IPS-NIHi7 (cell line): ENCODE measurements at regions not wholly inside any gene's neighbourhood (a gene's known extent, or its start where the extent isn't known, plus 50 kb on each side); places are given as distances from the start of the nearest gene placed in this dataset.

Experiments used
- DNase-seq: peaks from one replicate; pipeline ENCODE4 v3.0.0; 2012; ENCODE audit warnings: mixed read lengths; ENCODE audit errors: extremely low spot score

DNA sequence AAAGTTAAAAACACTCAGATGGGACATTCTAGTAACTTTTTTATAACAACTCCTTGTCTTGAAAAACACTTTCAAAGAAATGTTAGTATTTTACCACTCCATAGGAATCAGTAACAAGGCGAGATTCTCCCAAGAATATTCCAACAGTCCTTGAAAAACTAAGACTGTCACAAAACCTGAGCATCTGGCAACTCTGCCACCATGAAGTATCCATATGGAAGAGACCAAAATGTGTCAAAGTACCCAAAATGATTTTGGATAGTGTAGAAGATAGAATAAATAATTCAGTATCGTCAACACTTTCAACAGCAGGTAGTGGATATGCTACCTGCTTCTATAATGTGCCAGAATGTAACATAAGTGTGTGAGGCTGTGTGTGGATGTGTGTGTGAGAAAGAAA, 361.8 kb downstream of the ZEB2 start:
- no peak for DNase-seq

DNA sequence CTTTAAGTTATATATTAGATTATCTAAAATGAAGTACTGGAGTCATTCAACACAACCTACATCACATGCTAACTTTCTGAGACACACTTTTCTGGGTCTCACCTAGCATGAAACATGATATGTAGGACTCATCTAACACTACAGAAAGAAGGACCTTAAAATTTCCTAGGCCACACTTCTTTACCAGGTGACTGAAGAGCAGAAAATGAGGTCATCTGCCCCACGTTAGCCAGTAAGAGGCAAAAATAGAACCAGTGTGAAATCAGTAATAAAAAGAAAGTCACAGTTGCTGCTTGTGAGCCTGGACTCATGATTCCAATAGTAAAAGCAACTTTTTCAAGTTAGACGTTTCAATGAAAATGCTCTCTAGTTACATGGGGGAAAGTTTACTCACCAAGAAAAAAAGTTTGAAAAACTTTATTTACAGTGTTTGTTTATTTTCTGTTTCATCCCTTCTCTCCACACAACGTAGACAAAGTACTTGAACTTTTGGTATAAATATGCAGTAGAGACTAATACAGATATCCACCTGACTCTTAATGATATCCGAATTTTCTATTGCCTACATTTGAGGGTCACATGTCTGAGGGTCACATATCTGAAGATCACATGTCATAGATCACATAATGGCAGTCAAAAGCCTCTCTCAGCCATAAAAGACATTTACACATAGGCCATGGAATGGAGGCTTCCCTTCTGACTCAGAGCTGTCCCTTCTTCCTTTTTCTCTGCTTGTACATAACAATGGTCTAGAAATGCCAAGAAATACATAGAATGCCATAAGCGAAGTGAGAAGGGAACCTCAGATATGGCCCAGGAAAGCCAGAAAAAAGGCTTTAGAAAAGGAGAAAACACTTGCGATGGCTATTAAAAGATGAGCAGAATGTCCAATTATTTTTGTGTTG, 362.9 kb downstream of the ZEB2 start:
- no peak for DNase-seq

- DNase-seq: no peak
Observed at GRCh38 chr2:144154205-144154604, 365.7 kb downstream of the ZEB2 start.

- DNase-seq: peak; percentile 19
Observed at GRCh38 chr2:144152817-144153271, 367.1 kb downstream of the ZEB2 start.

- no peak for DNase-seq
Observed at GRCh38 chr2:144151851-144152250, 368.1 kb downstream of the ZEB2 start.

DNA sequence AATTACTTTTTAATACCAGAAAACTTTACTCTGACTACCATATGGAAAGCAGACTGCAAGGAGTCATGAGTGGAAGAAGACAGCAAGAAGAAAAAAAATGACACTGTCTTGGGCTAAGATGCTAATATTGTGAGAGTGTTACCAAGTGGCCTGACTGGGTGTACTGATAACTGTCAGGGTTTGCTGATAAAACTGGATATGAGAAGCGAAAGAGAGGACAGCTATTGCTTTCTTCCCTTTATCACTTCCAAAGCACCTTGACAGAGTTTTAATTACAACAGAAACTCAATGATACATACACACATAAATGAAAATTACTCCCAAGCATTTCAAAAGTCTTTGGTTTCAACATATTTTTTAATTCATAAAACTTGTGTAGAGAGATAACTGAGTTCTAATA, 368.5 kb downstream of the ZEB2 start:
- no peak for DNase-seq

DNA sequence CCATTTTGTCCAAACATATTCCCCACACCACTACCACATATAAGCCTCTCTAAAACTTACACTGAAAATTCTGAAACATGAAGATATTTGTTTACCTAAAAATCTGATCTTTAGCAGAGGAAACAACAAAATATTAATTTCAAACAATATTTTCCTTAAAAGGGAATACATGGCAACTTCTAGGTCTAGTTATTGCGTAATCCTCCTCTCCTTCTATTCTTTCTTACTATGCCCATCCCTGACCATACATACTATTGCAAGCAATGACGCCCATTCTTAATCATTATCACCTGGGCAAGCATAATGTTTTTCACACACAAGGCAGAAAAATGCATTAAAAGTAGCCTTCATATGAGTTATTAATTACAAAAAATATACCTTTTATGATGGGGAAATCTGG, 372.6 kb downstream of the ZEB2 start:
- no peak for DNase-seq

DNA sequence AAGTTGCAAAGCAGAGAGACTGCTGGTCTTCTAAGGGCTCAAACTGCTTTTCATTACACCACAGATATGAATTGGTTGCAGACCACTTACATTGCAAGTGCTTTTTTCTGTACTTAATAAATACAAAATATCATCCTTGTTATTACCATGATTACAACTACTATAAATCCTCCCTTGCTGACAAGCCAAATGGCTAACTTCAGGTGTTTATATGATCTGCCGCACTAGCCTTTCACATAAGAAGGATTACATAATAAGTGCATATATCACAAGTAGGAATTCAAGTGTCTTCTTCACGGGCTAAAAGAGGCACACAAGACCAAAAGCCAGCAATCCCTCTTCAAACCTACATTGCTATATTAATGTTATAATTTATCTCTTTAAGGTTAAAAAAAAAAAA, 373.0 kb downstream of the ZEB2 start:
- no peak for DNase-seq

DNA sequence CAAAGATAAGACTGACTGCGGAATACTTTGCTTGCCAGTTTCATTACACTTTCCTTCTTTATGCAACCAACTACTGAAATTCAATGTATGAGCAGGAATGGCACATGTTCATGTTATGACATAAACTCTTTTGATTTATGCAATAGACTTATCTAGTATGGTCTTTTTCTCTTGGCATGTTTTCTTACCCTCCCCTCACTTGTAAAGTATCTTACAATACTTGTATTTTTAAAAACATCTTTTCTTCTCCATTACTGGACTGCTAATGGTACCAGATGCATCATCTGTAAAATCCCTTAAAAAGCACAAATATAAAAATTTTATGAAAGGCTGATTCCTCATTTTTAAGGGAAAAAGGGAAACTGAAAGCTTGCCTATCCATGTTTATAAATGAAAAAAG, 373.8 kb downstream of the ZEB2 start:
- no peak for DNase-seq

DNA sequence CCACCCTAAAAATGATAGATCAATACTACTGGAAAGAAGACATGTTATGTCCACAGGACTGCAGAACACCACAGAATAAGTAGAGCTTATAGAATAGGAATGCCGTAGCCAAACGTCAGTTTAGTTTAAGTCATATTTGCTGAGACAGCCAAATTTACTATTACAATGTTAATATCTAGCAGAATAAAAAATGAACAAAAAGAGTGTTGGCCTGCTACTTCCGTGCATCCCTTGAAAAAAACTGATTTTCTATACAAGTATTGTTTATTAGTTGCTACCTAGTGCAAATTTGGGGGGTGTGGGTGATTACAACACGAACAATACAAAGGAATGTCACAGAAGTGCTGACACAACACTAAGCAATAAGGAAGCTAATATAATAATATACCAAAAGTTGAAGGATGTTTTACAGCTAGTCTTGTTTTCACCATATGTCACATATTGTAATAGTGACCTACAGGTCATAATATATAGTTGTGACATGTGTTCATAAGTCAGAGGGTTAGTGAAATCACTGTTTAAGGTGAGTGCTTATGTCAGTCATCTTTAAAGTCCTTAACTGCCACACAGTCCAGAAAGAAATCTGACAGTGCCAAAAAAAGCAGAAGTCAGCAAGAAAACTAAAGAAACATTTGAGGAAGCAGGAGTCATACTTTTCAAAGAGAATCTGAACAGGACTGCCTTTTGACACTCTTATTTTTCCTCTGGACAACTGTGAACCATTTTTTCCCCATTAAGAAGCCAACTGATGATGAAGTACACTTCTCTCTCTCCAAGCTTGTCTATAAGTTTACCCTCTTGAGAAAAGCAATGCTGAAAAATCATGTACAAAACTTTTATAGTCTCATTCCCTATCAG, 376.4 kb downstream of the ZEB2 start:
- no peak for DNase-seq

- DNase-seq: no peak
Observed at GRCh38 chr2:144140891-144141290, 379.0 kb downstream of the ZEB2 start.

DNA sequence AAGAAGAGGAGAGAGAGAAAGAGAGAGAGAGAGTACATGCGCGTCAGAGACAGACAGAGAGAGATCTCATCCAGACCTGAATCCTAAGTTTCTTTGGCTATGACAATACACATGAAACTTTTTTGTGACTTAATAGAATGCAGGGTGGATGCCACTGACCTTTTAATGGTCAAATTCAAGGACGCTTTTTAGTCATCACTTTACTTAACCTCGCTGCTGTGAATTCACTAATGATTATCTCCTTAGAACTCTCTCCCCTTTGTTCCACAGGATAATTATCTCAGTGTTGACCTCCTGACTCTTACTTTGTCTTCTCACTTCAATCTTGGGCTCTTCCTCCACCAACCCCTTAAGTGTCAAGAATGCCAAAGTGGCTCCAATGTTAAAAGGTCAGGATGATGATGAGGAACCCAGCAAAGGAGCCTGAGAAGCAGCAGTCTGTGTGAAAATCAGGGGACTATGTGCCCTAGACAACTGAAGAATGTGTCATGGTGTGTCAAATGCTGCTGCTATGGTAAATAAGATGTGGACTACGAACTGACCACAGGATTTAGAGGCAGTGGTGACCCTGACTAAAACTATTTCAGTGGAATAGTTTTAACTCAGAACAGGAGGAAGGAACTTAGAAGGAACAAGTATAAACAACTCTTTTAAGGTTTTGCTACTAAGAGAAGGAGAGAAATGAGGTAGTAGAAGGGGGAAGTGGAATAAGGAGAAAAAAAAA, 382.1 kb downstream of the ZEB2 start:
- DNase-seq: no peak

DNA sequence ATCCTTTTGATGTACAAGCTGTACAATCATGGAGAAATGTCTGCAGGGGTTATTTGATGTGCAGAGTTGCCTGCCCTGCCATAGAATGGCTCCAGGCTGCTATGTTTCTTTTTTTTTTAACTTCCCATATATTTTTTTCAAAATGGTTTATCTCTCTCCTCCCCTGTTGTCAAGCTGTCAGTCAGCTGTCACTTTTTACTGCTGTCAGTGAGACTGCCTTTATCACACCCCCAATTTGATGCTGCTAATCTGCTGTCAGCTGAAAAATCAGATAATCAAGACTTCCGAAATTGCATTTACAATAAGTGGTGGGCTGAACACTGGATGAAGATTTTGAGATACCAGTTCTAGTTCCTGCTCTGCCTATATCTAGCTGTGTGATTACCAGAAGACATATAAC, 382.6 kb downstream of the ZEB2 start:
- no peak for DNase-seq

DNA sequence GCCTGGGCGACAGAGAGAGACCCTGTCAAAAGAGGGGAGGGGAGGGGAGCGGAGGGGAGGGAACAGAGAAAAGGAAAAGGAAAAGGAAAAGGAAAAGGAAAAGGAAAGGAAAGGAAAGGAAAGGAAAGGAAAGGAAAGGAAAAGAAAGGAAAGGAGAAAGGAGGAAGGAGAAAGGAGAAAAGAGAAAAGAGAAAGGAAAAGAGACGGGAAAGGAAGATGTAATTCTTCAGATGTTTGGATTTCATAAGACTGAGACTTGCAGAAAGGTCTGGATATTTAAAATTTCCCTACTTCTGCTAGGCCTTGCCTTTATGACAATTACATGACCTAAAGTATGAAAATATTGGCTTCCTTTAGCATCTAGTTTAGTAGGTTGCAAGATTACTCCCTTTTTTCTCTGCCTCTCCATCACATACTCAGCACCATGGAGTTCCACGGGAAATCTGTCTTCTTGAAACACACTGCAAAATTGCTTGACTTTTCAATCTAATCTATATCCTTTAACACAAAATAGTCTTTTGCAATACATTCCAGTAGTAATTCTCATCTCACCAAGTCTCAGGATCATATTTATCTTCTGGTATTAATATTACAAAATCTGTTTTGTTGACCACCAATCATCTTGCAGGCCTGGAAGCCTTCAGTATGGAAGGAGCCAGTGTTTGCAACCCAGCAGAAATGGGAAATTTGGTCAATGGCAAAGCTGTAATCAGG, 383.5 kb downstream of the ZEB2 start:
- no peak for DNase-seq

GRCh38 chr2:144133936-144134665, 385.8 kb downstream of the ZEB2 start:
- DNase-seq: no peak

- no peak for DNase-seq
Observed at GRCh38 chr2:144132357-144132756, 387.6 kb downstream of the ZEB2 start.

DNA sequence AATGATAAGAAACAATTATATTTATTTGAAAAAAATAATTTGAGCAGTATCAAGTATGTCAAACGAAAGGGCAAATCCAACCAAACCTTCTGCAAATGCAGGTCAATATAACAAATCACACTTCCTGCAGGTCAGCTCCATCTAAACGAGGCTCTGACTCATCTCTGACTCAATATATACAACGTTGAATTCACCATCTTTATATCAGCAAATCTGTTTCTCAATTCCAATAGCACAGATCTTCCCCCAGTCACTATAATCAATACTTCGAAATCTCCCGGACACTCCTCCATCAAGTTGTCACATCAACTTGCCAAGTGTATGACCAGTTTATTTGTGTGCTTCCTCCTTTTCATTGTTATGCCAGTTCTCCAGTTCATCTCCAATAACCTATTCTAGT, 388.9 kb downstream of the ZEB2 start:
- DNase-seq: no peak

GRCh38 chr2:144130551-144130950, 389.4 kb downstream of the ZEB2 start:
- no peak for DNase-seq

DNA sequence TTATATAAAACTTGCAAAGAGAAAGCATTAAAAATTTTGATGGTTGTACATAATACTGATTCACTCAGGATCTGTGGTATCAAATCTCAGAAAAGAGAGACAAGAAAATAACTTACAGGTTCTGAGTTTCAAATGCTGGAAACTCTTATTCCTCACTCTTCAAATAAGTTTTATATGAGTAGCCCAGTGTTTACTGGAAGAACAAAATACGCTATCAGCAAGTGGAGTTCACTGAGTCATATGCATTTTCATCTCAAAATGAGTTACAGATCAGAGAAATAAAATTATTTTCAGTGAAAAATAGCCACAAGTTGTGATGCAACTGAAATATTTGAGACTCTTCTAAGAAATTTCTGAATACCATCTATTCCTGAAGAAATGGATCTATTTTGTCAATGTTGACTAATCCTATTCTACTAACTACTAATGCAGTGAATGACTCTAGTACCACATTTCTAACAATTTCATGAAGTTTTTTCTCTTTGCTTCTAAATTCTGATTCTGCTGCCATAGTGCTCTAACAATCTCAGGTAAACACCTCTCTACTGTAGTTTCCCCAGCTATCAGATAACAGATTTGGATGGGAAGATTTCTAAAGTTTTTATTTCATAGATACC, 391.7 kb downstream of the ZEB2 start:
- DNase-seq: no peak

DNA sequence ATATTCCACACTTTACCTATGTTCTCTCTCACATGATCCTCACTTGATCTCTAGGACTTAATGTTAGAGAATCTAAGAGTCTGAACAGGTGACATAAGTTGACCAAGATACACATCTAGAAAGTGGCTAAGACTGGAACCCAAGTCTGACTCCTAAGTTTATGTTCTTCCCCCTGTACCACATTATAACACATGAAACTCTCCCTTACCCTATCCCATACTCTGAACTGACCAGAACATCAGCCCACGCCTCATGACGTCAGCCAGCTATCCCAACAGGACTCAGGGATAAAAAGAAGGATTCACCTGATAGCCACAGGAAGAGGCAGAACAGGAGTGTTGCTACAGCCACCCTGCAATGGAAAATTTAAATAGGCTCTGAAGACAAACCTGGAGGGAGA, 392.2 kb downstream of the ZEB2 start:
- DNase-seq: no peak
